HG02610 (cell line): ENCODE measurements at regions not wholly inside any gene's neighbourhood (a gene's known extent, or its start where the extent isn't known, plus 50 kb on each side); places are given as distances from the start of the nearest gene placed in this dataset.

Experiments
- ATAC-seq: cut with Tn5 transposase; IDR thresholded peaks from one replicate; pipeline ENCODE4 v1.9.1; 2021; ENCODE audit warnings: mild to moderate bottlenecking, moderate library complexity; ENCODE audit not compliant: unreplicated experiment

- ATAC-seq = no peak
Measured at GRCh38 chr11:88448131-88448670, 110.7 kb upstream of the CTSC start.

- ATAC-seq = no peak
Measured at GRCh38 chr11:88447281-88447680, 109.7 kb upstream of the CTSC start.

GRCh38 chr11:88439356-88439755, 101.8 kb upstream of the CTSC start:
- no peak for ATAC-seq

- no peak for ATAC-seq
Measured at GRCh38 chr11:88438721-88439120, 101.2 kb upstream of the CTSC start.

- peak; percentile 99 for ATAC-seq
Measured at GRCh38 chr11:88435415-88435814, 97.9 kb upstream of the CTSC start.

- no peak for ATAC-seq
Measured at GRCh38 chr11:88434333-88434976, 96.9 kb upstream of the CTSC start.

GRCh38 chr11:88433536-88434230, 96.1 kb upstream of the CTSC start:
- no peak for ATAC-seq

GRCh38 chr11:88431675-88432341, 94.3 kb upstream of the CTSC start:
- ATAC-seq = no peak

- no peak for ATAC-seq
Measured at GRCh38 chr11:88428959-88429358, 91.4 kb upstream of the CTSC start.

GRCh38 chr11:88427719-88428118, 90.2 kb upstream of the CTSC start:
- no peak for ATAC-seq

GRCh38 chr11:88424881-88425280, 87.3 kb upstream of the CTSC start:
- no peak for ATAC-seq

GRCh38 chr11:88421530-88421929, 84.0 kb upstream of the CTSC start:
- peak; percentile 90 for ATAC-seq

- ATAC-seq = no peak
Measured at GRCh38 chr11:88420165-88420791, 82.7 kb upstream of the CTSC start.

GRCh38 chr11:88418508-88418907, 81.0 kb upstream of the CTSC start:
- no peak for ATAC-seq

- ATAC-seq = no peak
Measured at GRCh38 chr11:88415495-88415894, 78.0 kb upstream of the CTSC start.

- ATAC-seq = no peak
Measured at GRCh38 chr11:88414981-88415413, 77.5 kb upstream of the CTSC start.

GRCh38 chr11:88414385-88414861, 76.9 kb upstream of the CTSC start:
- ATAC-seq = no peak

GRCh38 chr11:88411265-88411664, 73.7 kb upstream of the CTSC start:
- no peak for ATAC-seq

- ATAC-seq = no peak
Measured at GRCh38 chr11:88410656-88411055, 73.1 kb upstream of the CTSC start.

GRCh38 chr11:88410056-88410455, 72.5 kb upstream of the CTSC start:
- no peak for ATAC-seq

GRCh38 chr11:88406876-88407275, 69.3 kb upstream of the CTSC start:
- no peak for ATAC-seq
